Peyer's patch (tissue), 4 donors: ENCODE measurements at regions not wholly inside any gene's neighbourhood (a gene's known extent, or its start where the extent isn't known, plus 50 kb on each side); places are given as distances from the start of the nearest gene placed in this dataset.
A peak's percentile ranks its signal among the peaks of the same experiment; 100 is the strongest.

Source experiments
- DNase-seq, 3 donors: peaks; one replicate each; pipeline ENCODE4 v3.0.0-alpha.2; 2017 to 2019
- H3K27ac ChIP-seq, 4 donors: fragments of 200-600 bp; sonication (generic); one replicate each; pipeline ENCODE4 v1.5.1; 2016 to 2019
- H3K27me3 ChIP-seq, 2 donors: fragments of 200-600 bp; sonication (generic); one replicate each; pipeline ENCODE4 v1.5.1; 2019
- H3K36me3 ChIP-seq, 3 donors: fragments of 200-600 bp; sonication (generic); one replicate each; pipeline ENCODE4 v1.5.1; 2016 to 2019
- H3K4me1 ChIP-seq, 4 donors: fragments of 200-600 bp; sonication (generic); one replicate each; pipeline ENCODE4 v1.5.1; 2016 to 2019
- H3K4me3 ChIP-seq, 4 donors: fragments of 200-600 bp; sonication (generic); 1 replicate in 3 of 4; 2 replicates in 1 of 4; pipeline ENCODE4 v1.5.1; 2016 to 2019; ENCODE audit warnings: mild to moderate bottlenecking in 1 of 4
- H3K9me3 ChIP-seq, 4 donors: fragments of 200-600 bp; sonication (generic); one replicate each; pipeline ENCODE4 v1.5.1; 2016 to 2019; ENCODE audit warnings: mild to moderate bottlenecking in 1 of 4
- POLR2A ChIP-seq, 2 donors: fragments of 450-650 bp; IDR thresholded peaks; one replicate each; pipeline ENCODE4 v1.5.1; 2017; ENCODE audit warnings: antibody characterized with exemption in 2 of 2, mild to moderate bottlenecking in 2 of 2, moderate library complexity in 2 of 2
- TF ChIP-seq, protein P1 (sequence below), 6 experiments: fragments of 450-650 bp in 4 of 6; fragments of 200-600 bp in 2 of 6; sonication (generic) in 1 of 6; IDR thresholded peaks; one replicate each; pipeline ENCODE4 v1.5.1; 2017 to 2019; ENCODE audit warnings: antibody characterized with exemption in 6 of 6, mild to moderate bottlenecking in 3 of 6, moderate library complexity in 1 of 6

GRCh38 chr11:45354976-45355705, 69.0 kb upstream of the SYT13 start:
- Histone ChIP-seq H3K36me3 (no peaks in the 10 kb centered on the region), H3K27me3 (no peaks in the 10 kb centered on the region), H3K9me3 (no peaks in the 10 kb centered on the region), H3K4me3 (peak overlapping the region; percentile 57 to 65 (median 60)), H3K4me1 (peaks cover 4 to 10% (median 5%) of the 10 kb centered on the region in 4 donors), H3K27ac (peak overlapping the region in 3 of 4 donors; percentile 19 to 57 (median 47))
- TF ChIP-seq, protein P1, sequence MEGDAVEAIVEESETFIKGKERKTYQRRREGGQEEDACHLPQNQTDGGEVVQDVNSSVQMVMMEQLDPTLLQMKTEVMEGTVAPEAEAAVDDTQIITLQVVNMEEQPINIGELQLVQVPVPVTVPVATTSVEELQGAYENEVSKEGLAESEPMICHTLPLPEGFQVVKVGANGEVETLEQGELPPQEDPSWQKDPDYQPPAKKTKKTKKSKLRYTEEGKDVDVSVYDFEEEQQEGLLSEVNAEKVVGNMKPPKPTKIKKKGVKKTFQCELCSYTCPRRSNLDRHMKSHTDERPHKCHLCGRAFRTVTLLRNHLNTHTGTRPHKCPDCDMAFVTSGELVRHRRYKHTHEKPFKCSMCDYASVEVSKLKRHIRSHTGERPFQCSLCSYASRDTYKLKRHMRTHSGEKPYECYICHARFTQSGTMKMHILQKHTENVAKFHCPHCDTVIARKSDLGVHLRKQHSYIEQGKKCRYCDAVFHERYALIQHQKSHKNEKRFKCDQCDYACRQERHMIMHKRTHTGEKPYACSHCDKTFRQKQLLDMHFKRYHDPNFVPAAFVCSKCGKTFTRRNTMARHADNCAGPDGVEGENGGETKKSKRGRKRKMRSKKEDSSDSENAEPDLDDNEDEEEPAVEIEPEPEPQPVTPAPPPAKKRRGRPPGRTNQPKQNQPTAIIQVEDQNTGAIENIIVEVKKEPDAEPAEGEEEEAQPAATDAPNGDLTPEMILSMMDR (IDR thresholded peaks at IDR 0.05): no peak
- DNase-seq: peak; percentile 86 to 94 (median 87)

DNA sequence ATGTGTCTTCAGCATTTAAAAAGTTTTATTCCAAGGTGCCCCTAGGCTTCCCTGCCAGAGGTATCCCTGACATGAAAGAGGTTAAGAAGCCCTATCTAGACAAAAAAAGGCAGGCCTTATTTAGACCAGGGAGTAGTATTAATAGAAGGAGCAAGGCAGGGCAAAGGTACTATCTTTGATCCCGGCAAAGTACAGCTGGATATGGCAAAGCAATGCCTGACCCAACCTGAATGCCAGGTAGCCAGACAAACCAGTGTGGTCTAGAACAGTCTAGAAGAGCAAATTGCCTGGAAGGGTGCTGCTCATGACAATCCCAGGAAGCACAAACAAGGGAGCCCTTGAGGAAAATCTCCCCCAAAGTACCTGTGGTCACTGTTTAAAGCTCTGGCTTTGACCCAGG, 62.6 kb upstream of the SYT13 start:
- Histone ChIP-seq H3K27me3 (no peaks in the 10 kb centered on the region), H3K9me3 (no peaks in the 10 kb centered on the region), H3K27ac (no peak overlapping the region), H3K4me1 (no peaks in the 10 kb centered on the region), H3K36me3 (no peaks in the 10 kb centered on the region), H3K4me3 (no peak overlapping the region)
- no peak for DNase-seq
- no peak for TF ChIP-seq POLR2A (IDR thresholded peaks at IDR 0.05)
- TF ChIP-seq, protein P1 (IDR thresholded peaks at IDR 0.05): no peak

GRCh38 chr11:45347348-45348082, 61.4 kb upstream of the SYT13 start:
- DNase-seq: no peak
- TF ChIP-seq, protein P1 (IDR thresholded peaks at IDR 0.05): no peak
- TF ChIP-seq POLR2A (IDR thresholded peaks at IDR 0.05): no peak
- H3K4me1 ChIP-seq: no peaks in the 10 kb centered on the region

DNA sequence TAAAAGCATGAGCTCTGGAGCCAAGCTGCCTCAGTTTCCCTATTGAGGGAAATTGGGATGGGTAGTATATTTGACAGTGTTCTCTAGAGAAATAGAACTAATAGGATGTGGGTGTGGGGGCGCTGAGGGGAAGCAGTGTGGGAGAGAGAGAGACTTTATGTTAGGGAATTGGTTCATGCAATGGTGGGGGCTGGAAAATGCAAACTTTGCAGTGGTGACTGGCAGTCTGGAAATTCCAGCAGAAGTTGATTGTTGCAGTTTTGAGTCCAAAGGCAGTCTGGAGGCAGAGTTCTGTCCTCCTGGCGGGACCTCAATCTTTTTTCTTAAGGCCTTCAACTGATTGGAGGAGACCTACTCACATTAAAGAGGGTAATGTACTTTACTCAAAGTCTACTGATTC, 59.4 kb upstream of the SYT13 start:
- no peak for DNase-seq
- Histone ChIP-seq H3K36me3 (no peaks in the 10 kb centered on the region), H3K27me3 (no peaks in the 10 kb centered on the region), H3K9me3 (no peaks in the 10 kb centered on the region), H3K27ac (no peak overlapping the region), H3K4me1 (no peaks in the 10 kb centered on the region), H3K4me3 (no peak overlapping the region)
- TF ChIP-seq, protein P1 (IDR thresholded peaks at IDR 0.05): no peak
- no peak for TF ChIP-seq POLR2A (IDR thresholded peaks at IDR 0.05)

More at GRCh38 chr11:45347348-45348082, 61.4 kb upstream of the SYT13 start:
- no peaks in the 10 kb centered on the region for H3K9me3 ChIP-seq
- no peaks in the 10 kb centered on the region for H3K27me3 ChIP-seq
- no peak overlapping the region for H3K4me3 ChIP-seq
- H3K27ac ChIP-seq: no peak overlapping the region
- H3K36me3 ChIP-seq: no peaks in the 10 kb centered on the region

GRCh38 chr11:45344028-45344427, 57.9 kb upstream of the SYT13 start:
- no peaks in the 10 kb centered on the region for H3K27me3 ChIP-seq
- DNase-seq: no peak
- no peak overlapping the region for H3K4me3 ChIP-seq
- TF ChIP-seq, protein P1 (IDR thresholded peaks at IDR 0.05): no peak
- no peak for TF ChIP-seq POLR2A (IDR thresholded peaks at IDR 0.05)
- H3K27ac ChIP-seq: no peak overlapping the region
- no peaks in the 10 kb centered on the region for H3K36me3 ChIP-seq
- H3K9me3 ChIP-seq: no peaks in the 10 kb centered on the region
- peaks cover 0 to 7% (median 0%) of the 10 kb centered on the region in 4 donors for H3K4me1 ChIP-seq
